Lower leg skin (tissue), 3 donors: ENCODE measurements at regions not wholly inside any gene's neighbourhood (a gene's known extent, or its start where the extent isn't known, plus 50 kb on each side); places are given as distances from the start of the nearest gene placed in this dataset.

Experiments
- POLR2A ChIP-seq, 2 donors: fragments of 450-650 bp; IDR thresholded peaks; one replicate each; pipeline ENCODE4 v1.6.1; 2016 to 2017; ENCODE audit warnings: antibody characterized with exemption in 2 of 2, mild to moderate bottlenecking in 1 of 2, moderate library complexity in 1 of 2
- TF ChIP-seq, protein P1 (sequence below), 3 donors: fragments of 450-650 bp; IDR thresholded peaks; one replicate each; pipeline ENCODE4 v1.5.1; 2016; ENCODE audit warnings: antibody characterized with exemption in 3 of 3, mild to moderate bottlenecking in 3 of 3, moderate library complexity in 2 of 3

DNA sequence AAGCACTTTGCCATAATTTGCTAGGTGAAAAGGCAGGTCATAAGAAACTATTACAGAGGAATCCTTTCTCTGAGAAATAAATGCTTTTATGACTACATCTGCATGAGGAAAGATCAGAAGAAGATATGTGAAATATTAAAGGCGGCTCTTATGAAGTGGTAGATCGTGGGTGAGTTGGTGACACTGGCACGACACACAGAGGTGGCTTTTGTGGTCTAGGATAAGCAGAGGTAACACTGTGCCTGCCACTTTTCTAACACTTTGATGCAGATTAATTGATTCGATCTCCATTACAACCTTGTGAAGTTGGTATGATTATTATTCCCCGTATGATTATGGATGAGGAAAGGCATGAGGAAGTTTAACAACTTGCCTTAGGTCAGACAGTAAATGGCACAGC lies 60.0 kb upstream of the ELK3 start:
- no peak for TF ChIP-seq POLR2A (IDR thresholded peaks at IDR 0.05)
- TF ChIP-seq, protein P1, sequence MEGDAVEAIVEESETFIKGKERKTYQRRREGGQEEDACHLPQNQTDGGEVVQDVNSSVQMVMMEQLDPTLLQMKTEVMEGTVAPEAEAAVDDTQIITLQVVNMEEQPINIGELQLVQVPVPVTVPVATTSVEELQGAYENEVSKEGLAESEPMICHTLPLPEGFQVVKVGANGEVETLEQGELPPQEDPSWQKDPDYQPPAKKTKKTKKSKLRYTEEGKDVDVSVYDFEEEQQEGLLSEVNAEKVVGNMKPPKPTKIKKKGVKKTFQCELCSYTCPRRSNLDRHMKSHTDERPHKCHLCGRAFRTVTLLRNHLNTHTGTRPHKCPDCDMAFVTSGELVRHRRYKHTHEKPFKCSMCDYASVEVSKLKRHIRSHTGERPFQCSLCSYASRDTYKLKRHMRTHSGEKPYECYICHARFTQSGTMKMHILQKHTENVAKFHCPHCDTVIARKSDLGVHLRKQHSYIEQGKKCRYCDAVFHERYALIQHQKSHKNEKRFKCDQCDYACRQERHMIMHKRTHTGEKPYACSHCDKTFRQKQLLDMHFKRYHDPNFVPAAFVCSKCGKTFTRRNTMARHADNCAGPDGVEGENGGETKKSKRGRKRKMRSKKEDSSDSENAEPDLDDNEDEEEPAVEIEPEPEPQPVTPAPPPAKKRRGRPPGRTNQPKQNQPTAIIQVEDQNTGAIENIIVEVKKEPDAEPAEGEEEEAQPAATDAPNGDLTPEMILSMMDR (IDR thresholded peaks at IDR 0.05), result no peak
